GM21737 (cell line): ENCODE measurements at regions not wholly inside any gene's neighbourhood (a gene's known extent, or its start where the extent isn't known, plus 50 kb on each side); places are given as distances from the start of the nearest gene placed in this dataset.
"Not testable (repeated sequence)": the region's sequence is repeated elsewhere in the genome, so short reads cannot be mapped to it uniquely, and the experiment has no call there.

Experiments
- ATAC-seq: cut with Tn5 transposase; IDR thresholded peaks from one replicate; pipeline ENCODE4 v1.9.1; 2021; ENCODE audit warnings: mild to moderate bottlenecking, moderate library complexity; ENCODE audit not compliant: unreplicated experiment

DNA sequence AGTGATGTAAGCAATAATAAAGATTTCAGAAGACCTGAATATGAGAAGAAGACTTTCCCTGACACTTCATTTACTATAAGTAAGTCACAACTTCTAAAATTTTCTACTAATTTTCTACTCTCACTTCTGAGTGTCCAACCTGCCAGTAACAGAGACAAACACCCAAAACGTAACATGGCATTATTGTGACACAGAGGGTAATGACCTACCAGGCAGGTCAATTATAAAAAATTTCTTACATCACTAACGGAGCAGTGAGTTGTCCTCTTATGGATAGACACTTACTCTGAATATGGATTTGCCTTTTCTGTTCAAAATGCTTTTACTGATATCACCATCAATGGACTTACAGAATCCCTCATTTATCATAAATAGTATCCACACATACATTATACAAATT, 405.9 kb upstream of the MAGEB16 start:
- no peak for ATAC-seq

DNA sequence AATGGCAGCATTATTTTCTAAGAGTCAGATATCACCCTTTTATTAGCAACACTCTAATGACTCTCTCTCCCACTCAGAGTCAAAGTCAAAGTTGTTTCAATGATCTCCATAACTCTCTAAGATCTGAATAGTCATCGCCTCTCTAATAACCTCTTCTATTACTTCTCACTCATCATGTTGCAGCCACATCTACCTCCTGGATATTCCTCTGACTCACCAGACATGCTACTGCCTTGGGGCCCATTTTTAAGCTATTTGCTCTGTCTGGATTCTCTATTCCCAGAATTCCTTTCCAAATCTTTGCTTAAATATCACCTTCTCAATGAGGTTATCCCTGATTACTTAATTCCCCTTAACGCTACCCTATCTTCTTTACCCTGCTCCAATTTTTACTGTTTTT, 391.8 kb upstream of the MAGEB16 start:
- no peak for ATAC-seq

GRCh38 chrX:35416782-35417181, 381.4 kb upstream of the MAGEB16 start:
- ATAC-seq: no peak

DNA sequence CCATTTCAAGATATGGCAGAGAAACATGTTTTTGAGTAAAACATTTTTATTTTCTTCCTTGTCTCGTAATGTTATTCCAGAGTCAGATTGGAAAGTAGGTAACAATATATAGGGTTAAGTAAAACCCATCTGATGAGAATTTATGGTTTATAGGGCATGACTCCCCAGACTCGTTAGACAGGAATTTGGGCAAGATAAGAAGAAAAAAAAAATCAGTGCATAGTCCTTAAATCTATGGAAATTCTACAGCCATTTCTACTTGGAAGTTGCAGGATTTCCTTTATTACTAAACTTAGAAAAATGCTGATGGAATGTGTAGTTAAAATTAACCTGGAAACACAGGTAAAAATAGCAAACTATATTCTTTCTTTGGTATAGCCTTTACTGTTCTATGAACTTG, 366.1 kb upstream of the MAGEB16 start:
- ATAC-seq: no peak

- no peak for ATAC-seq
Measured at GRCh38 chrX:35439034-35439660, 359.0 kb upstream of the MAGEB16 start.

- no peak for ATAC-seq
Measured at GRCh38 chrX:35439692-35440091, 358.4 kb upstream of the MAGEB16 start.

DNA sequence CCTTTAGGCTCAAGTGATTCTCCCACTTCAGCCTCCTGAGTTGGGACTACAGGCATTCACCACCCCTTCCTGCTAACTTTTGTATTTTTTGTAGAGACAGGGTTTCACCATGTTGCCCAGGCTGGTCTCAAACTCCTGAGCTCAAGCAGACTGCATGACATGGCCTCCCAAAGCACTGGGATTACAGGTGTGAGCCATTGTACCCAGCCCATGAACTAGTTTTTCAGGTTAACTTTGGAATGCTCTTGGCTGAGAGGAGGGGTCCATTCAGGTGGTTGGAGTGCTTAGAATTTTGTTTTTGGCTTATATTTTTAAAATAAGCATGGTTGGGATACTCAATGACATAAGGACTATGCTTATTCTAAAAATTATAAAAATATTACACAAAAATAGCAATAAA, 355.7 kb upstream of the MAGEB16 start:
- no peak for ATAC-seq

GRCh38 chrX:35443091-35443582, 355.0 kb upstream of the MAGEB16 start:
- ATAC-seq: not testable (repeated sequence)

DNA sequence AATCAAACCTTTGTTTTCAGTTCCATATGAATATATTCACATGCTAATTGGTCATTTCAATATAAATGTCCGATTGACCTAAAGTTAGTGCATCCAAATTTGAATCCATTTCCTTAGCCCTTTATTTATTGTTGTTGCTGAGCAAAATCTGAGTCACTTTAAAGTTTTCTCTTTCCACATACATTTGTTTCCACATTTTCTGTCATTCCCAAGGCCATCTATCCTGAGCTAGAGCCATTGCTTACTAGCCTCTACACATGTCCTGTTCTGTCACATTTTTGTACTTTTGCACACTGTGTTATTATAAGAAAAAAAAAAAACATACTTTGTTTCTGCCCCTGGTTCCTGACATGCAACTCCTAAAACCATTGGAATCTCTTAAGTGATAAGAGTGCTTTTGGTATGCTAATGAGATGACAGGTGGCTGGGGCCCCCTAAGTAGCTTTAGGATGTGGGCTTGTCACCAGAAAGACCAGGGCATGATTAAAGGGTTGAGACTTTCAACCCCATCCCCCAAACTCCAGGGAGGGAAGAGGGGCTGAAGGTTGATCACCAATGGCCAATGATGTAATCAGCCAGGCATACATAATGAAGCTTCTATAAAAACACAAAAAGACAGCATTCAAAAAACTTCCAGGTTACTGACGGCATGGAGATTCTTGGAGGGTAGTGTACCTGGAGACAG, 353.3 kb upstream of the MAGEB16 start:
- no peak for ATAC-seq

GRCh38 chrX:35445912-35446311, 352.2 kb upstream of the MAGEB16 start:
- no peak for ATAC-seq

DNA sequence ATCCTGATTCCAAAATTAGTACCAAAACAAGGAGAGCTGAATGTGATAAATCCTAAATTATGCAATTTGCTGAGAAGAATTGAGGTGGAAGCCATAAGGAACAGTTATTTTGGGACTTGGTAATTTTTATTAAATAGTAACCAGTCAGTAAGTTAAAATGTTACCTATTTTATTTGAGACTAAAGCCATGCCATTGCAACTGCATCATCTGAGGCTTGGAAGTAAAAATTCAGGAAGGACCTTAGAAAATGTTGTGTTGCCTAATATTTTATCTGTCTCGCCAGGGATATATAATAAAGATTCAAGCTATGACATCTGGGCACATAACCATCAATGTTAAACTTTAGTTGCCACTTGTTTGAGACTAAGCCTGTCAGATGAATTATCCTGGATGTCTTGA, 341.3 kb upstream of the MAGEB16 start:
- ATAC-seq: no peak

- ATAC-seq: no peak
Measured at GRCh38 chrX:35458142-35458541, 340.0 kb upstream of the MAGEB16 start.

DNA sequence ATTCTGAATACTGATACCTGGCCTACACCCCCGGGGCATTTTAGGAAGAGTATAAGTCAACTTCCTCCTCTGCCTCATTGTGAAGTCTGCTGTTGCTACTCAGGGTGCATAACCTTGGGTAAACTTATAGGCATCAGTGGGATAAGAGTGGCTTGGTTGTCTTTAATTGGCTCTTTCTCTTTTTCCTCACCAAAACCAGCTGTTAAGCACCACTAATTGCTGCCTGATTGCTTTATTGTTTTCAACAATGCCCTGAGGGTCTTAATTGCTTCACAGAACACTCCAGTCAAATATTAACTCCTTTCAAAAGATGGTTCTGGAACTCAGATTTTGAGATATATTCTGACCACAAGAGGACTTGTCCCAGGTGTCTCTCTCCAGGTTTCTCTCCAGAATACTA, 337.0 kb upstream of the MAGEB16 start:
- no peak for ATAC-seq

DNA sequence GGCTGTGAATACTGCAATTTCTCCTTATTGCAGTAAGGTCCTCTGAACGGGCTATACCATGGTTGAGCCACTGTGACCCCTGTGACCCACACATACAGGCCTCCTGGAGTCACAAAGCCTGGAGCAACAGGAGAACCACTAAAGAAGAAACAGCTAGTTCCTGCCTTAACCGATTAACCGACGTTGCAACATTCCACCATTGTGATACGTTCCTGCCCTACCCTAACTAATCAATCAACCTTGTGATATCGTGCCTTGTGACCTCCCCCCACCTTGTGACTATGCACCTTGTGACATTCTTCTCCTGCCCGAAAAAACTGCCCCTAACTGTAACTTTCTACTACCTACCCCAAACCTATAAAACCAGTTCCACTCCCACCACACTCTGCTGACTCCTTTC, 301.5 kb upstream of the MAGEB16 start:
- not testable (repeated sequence) for ATAC-seq

- not testable (repeated sequence) for ATAC-seq
Measured at GRCh38 chrX:35497453-35497852, 300.7 kb upstream of the MAGEB16 start.

GRCh38 chrX:35499071-35499862, 298.9 kb upstream of the MAGEB16 start:
- ATAC-seq: no peak

DNA sequence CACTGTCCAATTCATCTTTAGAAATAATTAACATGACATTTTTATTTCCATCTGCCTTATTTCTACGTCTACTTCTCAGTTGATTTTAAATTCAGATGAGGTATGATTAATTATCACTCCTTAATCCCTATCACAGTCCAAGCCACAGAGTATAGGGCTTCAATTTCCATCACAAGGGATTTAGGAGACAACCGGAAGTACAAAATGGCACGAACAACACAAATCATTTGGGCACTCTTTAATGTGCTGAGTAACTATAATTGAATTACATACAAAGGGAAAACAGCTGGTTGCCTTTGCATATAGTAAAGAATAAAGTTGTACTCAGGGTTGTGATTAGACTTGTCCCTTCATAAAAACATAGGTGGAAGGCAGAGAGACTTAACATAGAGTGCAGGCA, 290.4 kb upstream of the MAGEB16 start:
- no peak for ATAC-seq

- ATAC-seq: not testable (repeated sequence)
Measured at GRCh38 chrX:35548003-35548402, 250.1 kb upstream of the MAGEB16 start.

GRCh38 chrX:35557916-35558315, 240.2 kb upstream of the MAGEB16 start:
- ATAC-seq: no peak

- ATAC-seq: no peak
Measured at GRCh38 chrX:35561985-35562384, 236.2 kb upstream of the MAGEB16 start.

DNA sequence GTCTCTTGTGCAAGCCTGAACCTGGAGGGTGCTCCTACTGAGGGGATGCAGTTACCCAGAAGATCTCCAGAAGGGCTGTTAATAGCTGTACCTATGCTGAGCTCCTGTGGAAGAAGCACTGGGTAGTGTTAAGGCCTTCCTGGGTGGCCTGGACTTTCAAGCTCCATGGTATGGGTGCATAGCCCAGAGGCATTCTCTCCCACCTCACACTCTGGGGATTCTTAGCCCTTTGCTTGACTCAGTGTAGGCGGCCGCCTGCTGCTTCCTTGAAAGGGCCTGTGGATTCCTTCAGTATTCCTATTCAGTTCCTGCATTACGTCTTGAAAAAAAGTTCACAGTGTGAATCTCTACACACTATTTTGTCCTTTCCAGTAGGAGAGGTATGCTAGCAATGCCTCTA, 235.7 kb upstream of the MAGEB16 start:
- ATAC-seq: no peak

DNA sequence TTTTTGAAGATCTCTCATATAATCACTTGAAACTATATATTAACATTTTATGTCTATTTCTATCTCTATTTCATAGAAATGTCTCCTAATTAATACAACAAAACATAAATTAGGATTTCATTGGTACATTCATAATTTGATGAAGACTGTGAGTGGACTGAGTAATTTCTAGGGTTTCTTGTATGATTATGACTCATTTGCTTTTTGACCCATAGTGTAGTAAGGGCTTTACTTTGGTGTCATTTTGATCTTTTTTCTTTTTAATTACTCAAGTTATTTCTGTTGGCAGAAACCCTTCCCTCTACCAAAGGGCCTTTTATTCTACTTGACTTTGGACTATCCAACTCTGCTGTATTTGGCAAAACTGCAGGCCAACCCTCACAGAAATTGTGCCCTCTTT, 207.9 kb upstream of the MAGEB16 start:
- no peak for ATAC-seq
